GM21515 (cell line): ENCODE measurements at regions not wholly inside any gene's neighbourhood (a gene's known extent, or its start where the extent isn't known, plus 50 kb on each side); places are given as distances from the start of the nearest gene placed in this dataset.
"Not testable (repeated sequence)": the region's sequence is repeated elsewhere in the genome, so short reads cannot be mapped to it uniquely, and the experiment has no call there.

Experiments
- ATAC-seq: cut with Tn5 transposase; IDR thresholded peaks from one replicate; pipeline ENCODE4 v1.9.1; 2021; ENCODE audit not compliant: unreplicated experiment

- ATAC-seq: no peak
Measured at GRCh38 chr2:196276421-196276820, 105.0 kb upstream of the STK17B start.

- ATAC-seq: no peak
Measured at GRCh38 chr2:196277002-196277401, 105.6 kb upstream of the STK17B start.

GRCh38 chr2:196278491-196278911 is 107.1 kb upstream of the STK17B start:
- ATAC-seq: no peak

GRCh38 chr2:196279541-196279940 is 108.2 kb upstream of the STK17B start:
- ATAC-seq: no peak

- ATAC-seq: no peak
Measured at GRCh38 chr2:196284144-196284844, 112.9 kb upstream of the STK17B start.

- no peak for ATAC-seq
Measured at GRCh38 chr2:196284866-196285557, 113.6 kb upstream of the STK17B start.

- peak; percentile 51 for ATAC-seq
Measured at GRCh38 chr2:196286821-196287220, 115.4 kb upstream of the STK17B start.

- ATAC-seq: no peak
Measured at GRCh38 chr2:196287523-196287922, 116.1 kb upstream of the STK17B start.

GRCh38 chr2:196288006-196288538 is 116.7 kb upstream of the STK17B start:
- ATAC-seq: no peak

- no peak for ATAC-seq
Measured at GRCh38 chr2:196289000-196289399, 117.6 kb upstream of the STK17B start.

- no peak for ATAC-seq
Measured at GRCh38 chr2:196290136-196290535, 118.8 kb upstream of the STK17B start.

- no peak for ATAC-seq
Measured at GRCh38 chr2:196290569-196290968, 119.2 kb upstream of the STK17B start.

GRCh38 chr2:196291426-196291825 is 120.0 kb upstream of the STK17B start:
- no peak for ATAC-seq

- ATAC-seq: no peak
Measured at GRCh38 chr2:196291873-196292800, 120.8 kb upstream of the STK17B start.

GRCh38 chr2:196293751-196294515 is 122.6 kb upstream of the STK17B start:
- ATAC-seq: no peak

- no peak for ATAC-seq
Measured at GRCh38 chr2:196294516-196294909, 123.1 kb upstream of the STK17B start.

GRCh38 chr2:196295005-196295404 is 123.6 kb upstream of the STK17B start:
- ATAC-seq: no peak

- ATAC-seq: not testable (repeated sequence)
Measured at GRCh38 chr2:196298106-196298723, 126.8 kb upstream of the STK17B start.

- no peak for ATAC-seq
Measured at GRCh38 chr2:196307775-196308305, 136.5 kb upstream of the STK17B start.

GRCh38 chr2:196309691-196310090 is 138.3 kb upstream of the STK17B start:
- no peak for ATAC-seq
